ENCODE measurements at regions not wholly inside any gene's neighbourhood (a gene's known extent, or its start where the extent isn't known, plus 50 kb on each side); places are given as distances from the start of the nearest gene placed in this dataset.

DNA sequence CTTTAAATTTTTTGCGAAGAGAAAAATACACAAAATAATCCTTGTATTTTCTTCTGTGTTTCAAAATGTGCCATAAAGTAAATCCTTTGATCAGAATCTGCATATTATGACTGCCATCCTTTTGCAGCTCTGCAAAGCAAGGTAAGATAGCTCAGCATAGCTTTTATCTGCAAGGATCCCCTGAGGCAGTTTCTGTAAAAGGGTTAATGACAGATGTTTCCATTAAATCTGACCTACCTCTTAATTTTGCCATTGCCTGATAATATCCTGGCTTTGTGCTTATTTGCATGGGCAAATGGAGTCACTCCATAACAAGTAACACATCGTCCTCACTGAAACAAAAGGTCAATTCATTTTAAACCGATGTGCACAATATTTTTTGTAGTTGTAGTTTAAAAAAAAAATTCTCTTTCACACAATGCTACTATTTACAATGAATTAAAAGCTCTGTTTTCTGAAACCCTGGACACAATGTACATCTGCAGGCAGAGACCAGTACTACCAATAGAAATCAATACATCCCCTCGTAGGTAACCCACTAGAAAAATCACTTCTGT, 108.5 kb upstream of the SOX5 start:
- H3K4me3 Mint-ChIP-seq: no peak overlapping the region
- no peaks in the 10 kb centered on the region for H3K36me3 Mint-ChIP-seq (ENCODE audit: low read depth)
- H3K9me3 Mint-ChIP-seq (ENCODE audit: low read depth): no peaks in the 10 kb centered on the region
- POLR2A ChIA-PET: no interaction called here
- ATAC-seq: no peak
- no peaks in the 10 kb centered on the region for H3K27me3 Mint-ChIP-seq
- DNase-seq: no peak
- intact Hi-C loops (cut with DNase I, micrococcal nuclease): no loop called here
- H3K4me1 Mint-ChIP-seq: no peaks in the 10 kb centered on the region
- H3K27ac Mint-ChIP-seq: no peak overlapping the region
- CTCF ChIA-PET: interaction anchor here (0.5 to 0.8 kb wide), 2 partner anchors 246 to 880 kb away, joined by 3 to 4 read pairs; no protein-coding TSS in a partner anchor

DNA sequence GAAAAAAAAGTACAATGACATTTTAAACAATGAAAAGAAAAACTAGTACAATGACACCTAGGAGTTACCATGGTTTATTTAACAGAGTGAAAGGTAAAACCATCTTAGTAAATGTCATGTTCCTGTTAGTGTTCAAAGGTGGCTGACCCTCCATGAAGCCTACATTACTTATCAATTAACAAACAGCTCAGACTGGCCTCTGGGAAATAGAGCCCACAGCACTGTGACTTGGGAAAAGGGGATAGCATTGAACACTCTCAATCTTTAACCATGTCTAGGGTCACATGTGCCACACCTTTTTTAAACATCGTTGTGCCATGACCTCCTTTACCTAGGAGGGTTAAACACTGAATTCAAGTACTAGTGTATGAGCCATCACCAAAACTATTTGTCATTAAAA, 106.3 kb upstream of the SOX5 start:
- intact Hi-C loops (cut with DNase I, micrococcal nuclease): no loop called here
- Mint-ChIP-seq H3K36me3 (ENCODE audit: low read depth) (no peaks in the 10 kb centered on the region), H3K27ac (no peak overlapping the region), H3K27me3 (no peaks in the 10 kb centered on the region), H3K4me3 (no peak overlapping the region), H3K4me1 (no peaks in the 10 kb centered on the region), H3K9me3 (ENCODE audit: low read depth) (no peaks in the 10 kb centered on the region)
- ATAC-seq: no peak
- ChIA-PET CTCF (no interaction called here), POLR2A (no interaction called here)
- DNase-seq: no peak

DNA sequence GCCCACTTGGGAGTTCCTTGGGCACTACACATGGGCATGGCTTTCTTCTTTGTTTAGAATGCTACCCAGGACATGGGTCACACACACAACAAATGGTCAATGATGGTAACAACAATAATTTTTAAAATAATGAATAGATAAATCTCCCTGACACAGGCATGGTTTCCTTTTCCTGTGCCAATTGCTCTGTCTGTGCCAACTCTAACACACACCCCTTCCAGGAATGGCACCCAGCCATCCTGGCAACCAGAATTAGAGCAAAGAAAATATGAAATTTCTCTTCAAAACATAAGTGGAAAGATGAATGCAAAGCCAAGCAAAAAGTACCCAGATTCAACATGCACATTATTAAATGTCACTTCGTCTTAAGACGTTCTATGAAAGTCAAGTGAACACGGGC, 104.9 kb upstream of the SOX5 start:
- no peaks in the 10 kb centered on the region for H3K36me3 Mint-ChIP-seq (ENCODE audit: low read depth)
- no peak for ATAC-seq

DNA sequence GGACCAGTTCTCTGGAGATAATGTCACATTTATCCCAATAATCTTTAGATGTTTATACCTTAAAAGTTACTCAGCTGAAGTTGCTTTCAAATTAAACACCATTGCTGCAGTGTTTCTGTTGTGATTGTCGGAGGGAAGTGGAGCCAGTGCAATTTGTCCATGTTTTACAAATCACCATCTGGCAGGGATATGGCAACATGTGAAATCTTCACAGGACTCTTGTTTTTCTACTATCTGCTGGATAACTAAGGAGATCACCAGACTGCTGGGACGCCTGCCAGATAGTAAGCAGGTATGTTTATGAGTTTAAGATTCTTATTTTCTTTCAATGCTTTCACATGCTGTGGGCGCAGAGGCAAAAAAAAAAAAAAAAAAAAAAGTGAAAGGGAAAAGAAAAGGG, 100.3 kb upstream of the SOX5 start:
- intact Hi-C loops (cut with DNase I, micrococcal nuclease): no loop called here
- Mint-ChIP-seq H3K4me3 (no peak overlapping the region), H3K4me1 (no peaks in the 10 kb centered on the region), H3K27me3 (peaks cover 4% of the 10 kb centered on the region), H3K9me3 (ENCODE audit: low read depth) (peaks cover 6% of the 10 kb centered on the region), H3K27ac (no peak overlapping the region), H3K36me3 (ENCODE audit: low read depth) (no peaks in the 10 kb centered on the region)
- CTCF ChIA-PET: interaction anchor here (0.7 kb wide), 1 partner anchor 54 kb away, joined by 3 read pairs; no protein-coding TSS in a partner anchor
- POLR2A ChIA-PET: no interaction called here
- ATAC-seq (no peak), DNase-seq (no peak)

More for the DNA sequence above, 104.9 kb upstream of the SOX5 start:
- Mint-ChIP-seq H3K27me3 (no peaks in the 10 kb centered on the region), H3K27ac (no peak overlapping the region), H3K9me3 (ENCODE audit: low read depth) (no peaks in the 10 kb centered on the region), H3K4me1 (no peaks in the 10 kb centered on the region), H3K4me3 (no peak overlapping the region)
- DNase-seq: no peak
- ChIA-PET POLR2A (no interaction called here), CTCF (no interaction called here)
- intact Hi-C loops (cut with DNase I, micrococcal nuclease): no loop called here

DNA sequence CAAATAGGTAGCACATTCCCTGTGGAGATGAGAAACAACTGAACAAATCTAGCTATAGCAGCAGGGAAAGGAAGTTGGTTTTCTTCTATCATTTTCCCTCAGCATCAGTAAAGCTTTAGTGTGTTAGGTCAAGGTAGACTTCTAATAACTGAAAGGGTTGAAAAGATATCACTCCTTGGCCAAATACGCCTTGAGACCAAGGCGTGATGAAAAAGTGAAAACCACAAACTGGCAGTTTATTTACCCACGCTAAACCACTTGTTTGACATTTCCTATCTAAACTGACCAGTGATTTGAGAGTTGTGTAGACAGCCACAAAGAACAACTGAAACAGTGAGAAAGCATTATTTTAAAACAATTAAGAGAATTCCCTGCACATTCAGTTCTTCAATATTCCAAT, 99.6 kb upstream of the SOX5 start:
- Mint-ChIP-seq H3K9me3 (ENCODE audit: low read depth) (peaks cover 6% of the 10 kb centered on the region), H3K27me3 (peaks cover 4% of the 10 kb centered on the region), H3K27ac (no peak overlapping the region), H3K4me1 (no peaks in the 10 kb centered on the region), H3K36me3 (ENCODE audit: low read depth) (no peaks in the 10 kb centered on the region), H3K4me3 (no peak overlapping the region)
- no peak for ATAC-seq
- intact Hi-C loops (cut with DNase I, micrococcal nuclease): no loop called here
- ChIA-PET CTCF (interaction anchor here (0.6 kb wide), 1 partner anchor 99 kb away, joined by 3 read pairs; no protein-coding TSS in a partner anchor), POLR2A (no interaction called here)
- no peak for DNase-seq

DNA sequence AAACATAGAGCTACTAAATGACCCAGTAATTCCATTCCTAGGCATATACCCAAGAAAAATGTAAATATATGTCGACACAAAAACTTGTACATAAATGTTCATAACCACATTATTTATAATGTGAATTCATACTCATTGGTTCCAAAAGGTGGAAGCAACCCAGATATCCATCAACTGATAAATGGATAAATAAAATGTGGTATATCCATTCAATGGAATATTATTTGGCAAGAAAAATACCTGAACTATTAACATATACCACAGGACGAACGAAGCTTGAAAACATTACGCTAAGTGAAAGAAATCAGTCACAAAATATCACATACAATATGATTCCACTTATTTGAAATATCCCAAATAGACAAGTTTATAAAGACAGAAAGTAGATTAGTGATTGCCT, 99.0 kb upstream of the SOX5 start:
- no peak overlapping the region for H3K4me3 Mint-ChIP-seq
- ATAC-seq (no peak), DNase-seq (no peak)
- H3K27me3 Mint-ChIP-seq: peaks cover 4% of the 10 kb centered on the region
- CTCF ChIA-PET: no interaction called here
- intact Hi-C loops (cut with DNase I, micrococcal nuclease): no loop called here
- H3K27ac Mint-ChIP-seq: no peak overlapping the region
- no peaks in the 10 kb centered on the region for H3K36me3 Mint-ChIP-seq (ENCODE audit: low read depth)
- POLR2A ChIA-PET: no interaction called here
- H3K9me3 Mint-ChIP-seq (ENCODE audit: low read depth): peaks cover 6% of the 10 kb centered on the region
- H3K4me1 Mint-ChIP-seq: no peaks in the 10 kb centered on the region

DNA sequence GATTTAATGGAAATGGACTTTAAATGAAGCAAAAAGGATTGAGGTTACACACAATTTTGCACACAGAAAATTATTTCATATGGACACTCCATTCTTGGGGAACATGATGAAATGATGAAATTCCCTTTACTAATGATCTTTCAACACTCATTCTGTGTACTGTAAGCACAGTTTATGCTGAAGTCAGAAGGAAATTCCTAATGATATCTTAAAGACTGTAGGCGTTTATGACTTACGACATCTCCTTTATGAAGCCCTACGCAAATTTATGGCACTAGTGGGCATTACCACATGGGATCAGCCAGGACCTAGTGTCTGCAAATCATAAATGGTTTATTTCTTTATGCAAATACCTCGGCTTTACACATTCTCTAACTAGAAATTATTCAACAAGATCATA, 97.9 kb upstream of the SOX5 start:
- Mint-ChIP-seq H3K4me1 (no peaks in the 10 kb centered on the region), H3K36me3 (ENCODE audit: low read depth) (no peaks in the 10 kb centered on the region), H3K4me3 (no peak overlapping the region), H3K27ac (no peak overlapping the region), H3K9me3 (ENCODE audit: low read depth) (peaks cover 6% of the 10 kb centered on the region), H3K27me3 (peaks cover 4% of the 10 kb centered on the region)
- ChIA-PET CTCF (no interaction called here), POLR2A (no interaction called here)
- intact Hi-C loops (cut with DNase I, micrococcal nuclease): no loop called here
- no peak for DNase-seq
- ATAC-seq: no peak

DNA sequence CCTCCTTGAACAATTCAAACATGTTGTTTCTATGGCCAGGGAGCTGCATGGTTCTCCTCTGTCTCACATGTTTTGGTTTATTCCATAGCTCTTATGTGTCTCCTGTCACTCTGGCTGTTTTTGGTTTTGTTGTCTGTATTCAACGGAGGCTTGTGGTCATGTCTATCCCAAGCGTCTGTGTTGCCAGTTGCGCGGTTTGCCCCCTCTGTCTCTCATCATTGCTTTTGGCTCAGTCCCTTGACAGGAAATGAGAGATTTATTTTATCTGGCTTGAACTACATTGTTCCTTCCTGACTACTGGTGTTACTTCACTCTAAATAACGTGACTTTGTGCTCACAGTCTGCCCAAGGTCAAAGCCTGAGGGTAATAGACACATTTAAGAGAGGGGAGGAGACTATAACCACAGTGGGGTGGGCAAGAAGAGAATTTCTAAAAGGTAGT, 96.4 kb upstream of the SOX5 start:
- Mint-ChIP-seq H3K36me3 (ENCODE audit: low read depth) (no peaks in the 10 kb centered on the region), H3K27me3 (peaks cover 4% of the 10 kb centered on the region), H3K27ac (no peak overlapping the region), H3K4me3 (no peak overlapping the region), H3K9me3 (ENCODE audit: low read depth) (peaks cover 6% of the 10 kb centered on the region), H3K4me1 (no peaks in the 10 kb centered on the region)
- intact Hi-C loops (cut with DNase I, micrococcal nuclease): no loop called here
- ATAC-seq: no peak
- ChIA-PET POLR2A (interaction anchor here (0.6 kb wide), 1 partner anchor 613 kb away, joined by 3 read pairs; no protein-coding TSS in a partner anchor), CTCF (no interaction called here)
- no peak for DNase-seq

DNA sequence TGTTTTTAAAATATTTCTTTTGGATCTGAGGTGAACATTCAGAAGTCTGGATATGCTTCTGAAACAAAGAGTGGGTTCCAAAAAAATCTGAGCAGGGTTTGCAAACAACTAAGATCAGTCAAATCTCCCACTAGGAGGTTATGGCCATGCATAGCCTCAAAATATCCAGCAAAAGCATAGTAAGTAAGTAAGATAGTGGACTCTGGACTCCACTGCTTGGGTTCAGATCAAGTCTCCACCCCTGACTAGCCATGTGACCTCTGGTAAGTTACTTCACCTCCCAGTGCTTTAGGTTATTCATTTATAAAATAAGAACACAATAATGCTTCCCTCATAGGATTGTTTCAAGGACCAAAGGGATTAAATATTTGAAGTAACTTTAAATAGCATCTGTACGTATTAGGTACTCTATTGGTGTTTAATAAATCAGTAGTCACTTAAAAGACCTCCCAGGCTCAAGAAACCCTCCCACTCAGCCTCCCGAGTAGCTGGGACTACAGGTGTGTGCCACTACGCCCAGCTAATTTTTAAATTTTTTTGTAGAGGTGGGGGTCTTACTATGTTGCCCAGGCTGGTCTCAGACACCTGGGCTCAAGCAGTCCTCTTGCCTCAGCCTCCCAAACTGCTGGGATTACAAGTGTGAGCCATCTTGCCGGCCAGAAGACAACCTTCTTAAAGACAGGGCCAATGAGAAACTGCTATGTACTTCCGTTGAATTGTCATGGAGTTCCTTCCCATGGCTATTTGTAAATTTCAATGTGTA, 95.7 kb upstream of the SOX5 start:
- peaks cover 6% of the 10 kb centered on the region for H3K9me3 Mint-ChIP-seq (ENCODE audit: low read depth)
- CTCF ChIA-PET: no interaction called here

DNA sequence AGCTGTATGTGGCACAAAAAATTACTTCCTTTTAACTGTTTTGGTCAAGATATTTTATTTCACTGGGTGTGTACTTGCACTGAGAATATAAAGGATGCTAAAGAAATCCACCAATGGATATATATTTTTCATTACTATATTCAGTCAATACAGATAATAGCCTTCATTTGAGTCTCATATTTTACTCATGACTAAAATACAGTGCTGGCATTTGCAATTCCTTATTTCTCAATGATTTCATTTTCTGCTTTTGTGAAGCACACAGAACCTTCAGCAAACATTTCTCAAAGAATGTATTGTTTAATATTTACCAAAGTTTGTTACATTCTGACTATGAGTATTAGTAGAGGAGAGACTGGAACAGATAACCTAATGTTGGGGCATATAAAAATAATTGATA, 93.2 kb upstream of the SOX5 start:
- Mint-ChIP-seq H3K9me3 (ENCODE audit: low read depth) (peaks cover 2% of the 10 kb centered on the region), H3K27ac (no peak overlapping the region), H3K27me3 (peaks cover 4% of the 10 kb centered on the region), H3K36me3 (ENCODE audit: low read depth) (no peaks in the 10 kb centered on the region), H3K4me1 (no peaks in the 10 kb centered on the region), H3K4me3 (no peak overlapping the region)
- ATAC-seq (no peak), DNase-seq (no peak)
- ChIA-PET POLR2A (no interaction called here), CTCF (no interaction called here)
- intact Hi-C loops (cut with DNase I, micrococcal nuclease): no loop called here

More for the DNA sequence above, 95.7 kb upstream of the SOX5 start:
- intact Hi-C loops (cut with DNase I, micrococcal nuclease): no loop called here
- Mint-ChIP-seq H3K36me3 (ENCODE audit: low read depth) (no peaks in the 10 kb centered on the region), H3K4me3 (no peak overlapping the region), H3K4me1 (no peaks in the 10 kb centered on the region), H3K27me3 (peaks cover 4% of the 10 kb centered on the region), H3K27ac (no peak overlapping the region)
- no peak for ATAC-seq
- no peak for DNase-seq
- POLR2A ChIA-PET: no interaction called here

DNA sequence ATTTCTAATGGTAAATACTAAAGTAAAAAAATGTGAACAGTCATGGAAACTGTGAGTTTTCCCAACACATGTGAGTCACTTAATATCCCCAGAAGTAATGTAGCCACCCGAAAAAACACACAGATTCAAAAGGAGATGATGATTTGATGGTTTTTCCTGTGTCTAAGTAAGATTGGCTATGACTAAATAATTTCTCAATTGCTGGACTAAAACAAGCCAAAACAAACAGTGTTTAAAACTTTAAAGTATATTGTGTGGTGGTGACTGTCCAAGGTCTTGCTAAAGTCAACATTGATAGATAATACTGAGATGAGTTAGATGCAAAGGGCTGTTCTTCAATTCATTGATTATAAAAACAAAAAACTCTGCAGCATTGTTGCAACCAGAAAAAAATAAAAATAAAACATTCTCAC, 89.6 kb upstream of the SOX5 start:
- DNase-seq (no peak), ATAC-seq (no peak)
- no peaks in the 10 kb centered on the region for H3K9me3 Mint-ChIP-seq (ENCODE audit: low read depth)
- H3K36me3 Mint-ChIP-seq (ENCODE audit: low read depth): no peaks in the 10 kb centered on the region
- CTCF ChIA-PET: no interaction called here
- H3K27ac Mint-ChIP-seq: no peak overlapping the region
- no peaks in the 10 kb centered on the region for H3K27me3 Mint-ChIP-seq
- intact Hi-C loops (cut with DNase I, micrococcal nuclease): no loop called here
- H3K4me1 Mint-ChIP-seq: no peaks in the 10 kb centered on the region
- H3K4me3 Mint-ChIP-seq: no peak overlapping the region
- POLR2A ChIA-PET: no interaction called here

DNA sequence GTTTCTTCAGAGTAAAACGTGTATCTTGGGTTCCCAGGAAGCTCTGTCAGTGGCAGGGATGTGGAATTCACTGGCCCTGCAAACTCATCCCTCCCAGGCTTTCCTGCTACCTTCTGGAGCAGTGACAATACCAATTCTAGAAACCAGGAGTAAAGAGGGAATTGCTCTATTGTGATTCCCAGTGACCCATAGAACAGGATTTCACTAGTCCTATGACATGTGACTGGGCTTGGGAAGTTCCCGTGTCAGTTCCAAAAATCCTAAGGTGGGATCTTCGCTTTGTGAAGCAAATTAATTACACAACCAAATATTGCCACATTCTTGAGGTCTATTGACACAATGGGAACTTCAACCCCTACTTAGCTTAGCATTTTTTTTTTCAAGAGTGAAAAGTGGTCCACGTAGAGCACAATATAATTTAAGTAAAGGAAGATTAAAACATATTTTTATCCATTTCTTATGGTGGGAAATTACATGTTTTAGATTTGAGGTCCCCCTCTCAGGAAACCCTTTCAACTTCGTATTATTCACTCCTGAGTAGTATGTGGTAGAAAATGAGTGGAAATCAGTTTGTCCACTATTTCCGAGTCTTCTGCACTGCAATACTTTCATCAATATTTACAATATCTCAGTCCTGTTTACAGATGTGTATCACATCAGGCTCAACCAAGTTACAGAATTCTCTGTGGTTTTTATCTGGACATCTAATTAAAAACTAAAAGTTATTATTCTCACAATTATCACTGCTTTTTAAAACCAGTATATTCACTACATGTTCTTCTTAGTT, 88.9 kb upstream of the SOX5 start:
- POLR2A ChIA-PET: no interaction called here
- ATAC-seq: no peak
- CTCF ChIA-PET: no interaction called here
- Mint-ChIP-seq H3K27me3 (no peaks in the 10 kb centered on the region), H3K4me3 (no peak overlapping the region), H3K36me3 (ENCODE audit: low read depth) (no peaks in the 10 kb centered on the region), H3K4me1 (no peaks in the 10 kb centered on the region), H3K9me3 (ENCODE audit: low read depth) (no peaks in the 10 kb centered on the region), H3K27ac (no peak overlapping the region)
- no peak for DNase-seq
- intact Hi-C loops (cut with DNase I, micrococcal nuclease): no loop called here
